GM23248 (cell line): ENCODE measurements at regions not wholly inside any gene's neighbourhood (a gene's known extent, or its start where the extent isn't known, plus 50 kb on each side); places are given as distances from the start of the nearest gene placed in this dataset.
"Not testable (repeated sequence)": the region's sequence is repeated elsewhere in the genome, so short reads cannot be mapped to it uniquely, and the experiment has no call there.

ENCODE experiments used
- DNase-seq: peaks from one replicate; pipeline ENCODE4 v3.0.0-alpha.2; 2015
- H2AFZ ChIP-seq: fragments of 200-600 bp; sonication (generic); 2 replicates; pipeline ENCODE4 v1.6.1; 2016; ENCODE audit warnings: antibody characterized with exemption
- H3F3A ChIP-seq: fragments of 200-600 bp; sonication (generic); 2 replicates; pipeline ENCODE4 v1.6.1; 2016; ENCODE audit warnings: mild to moderate bottlenecking, antibody characterized with exemption, mixed run types; ENCODE audit not compliant: insufficient read depth
- H3K27ac ChIP-seq: fragments of 200-600 bp; sonication (generic); 2 replicates; pipeline ENCODE4 v1.5.1; 2016; ENCODE audit warnings: mild to moderate bottlenecking
- H3K27me3 ChIP-seq: fragments of 200-600 bp; sonication (generic); replicated peaks from 2 replicates; pipeline ENCODE4 v1.6.1; 2016; ENCODE audit warnings: mild to moderate bottlenecking; ENCODE audit not compliant: insufficient read depth
- H3K36me3 ChIP-seq: fragments of 200-600 bp; sonication (generic); 2 replicates; pipeline ENCODE4 v1.6.1; 2016; ENCODE audit warnings: low read depth, mild to moderate bottlenecking
- H3K4me1 ChIP-seq: fragments of 200-600 bp; sonication (generic); 2 replicates; pipeline ENCODE4 v1.6.1; 2016; ENCODE audit warnings: mild to moderate bottlenecking; ENCODE audit not compliant: insufficient read depth
- H3K4me2 ChIP-seq: fragments of 200-600 bp; sonication (generic); one replicate; pipeline ENCODE4 v1.6.1; 2016; ENCODE audit warnings: mild to moderate bottlenecking; ENCODE audit not compliant: unreplicated experiment
- H3K4me3 ChIP-seq: fragments of 200-600 bp; sonication (generic); 2 replicates; pipeline ENCODE4 v1.5.1; 2016; ENCODE audit warnings: mild to moderate bottlenecking
- H3K79me2 ChIP-seq: fragments of 200-600 bp; sonication (generic); 2 replicates; pipeline ENCODE4 v1.6.1; 2016; ENCODE audit warnings: mild to moderate bottlenecking; ENCODE audit not compliant: insufficient read depth
- H3K9ac ChIP-seq: fragments of 200-600 bp; sonication (generic); 2 replicates; pipeline ENCODE4 v1.6.1; 2016; ENCODE audit warnings: mild to moderate bottlenecking
- H3K9me2 ChIP-seq: fragments of 200-600 bp; sonication (generic); 2 replicates; pipeline ENCODE4 v1.6.1; 2016; ENCODE audit warnings: mixed run types, mild to moderate bottlenecking, moderate library complexity; ENCODE audit not compliant: insufficient read depth
- H3K9me3 ChIP-seq: fragments of 200-600 bp; sonication (generic); one replicate; pipeline ENCODE4 v1.6.1; 2017; ENCODE audit warnings: low read depth
- H4K20me1 ChIP-seq: fragments of 200-600 bp; sonication (generic); 2 replicates; pipeline ENCODE4 v1.6.0; 2016; ENCODE audit not compliant: insufficient read depth
- EZH2 ChIP-seq: fragments of 200-600 bp; sonication (generic); IDR thresholded peaks from 2 replicates; pipeline ENCODE4 v1.6.1; 2018; ENCODE audit warnings: antibody characterized with exemption, mild to moderate bottlenecking; ENCODE audit not compliant: insufficient read depth, poor library complexity, severe bottlenecking
- EZH2phosphoT487 ChIP-seq: fragments of 200-600 bp; sonication (generic); IDR thresholded peaks from 2 replicates; pipeline ENCODE4 v1.6.1; 2018; ENCODE audit warnings: antibody characterized with exemption, moderate library complexity, mild to moderate bottlenecking, low read depth; ENCODE audit not compliant: insufficient read depth
- WGBS, 2 experiments: methylation state at CpG; one replicate each; pipeline ENCODE4 v1.1.6; 2015 to 2017; ENCODE audit warnings: low lambda C conversion rate in 2 of 2, low coverage in 1 of 2; ENCODE audit errors: missing lambda C conversion rate in 2 of 2; 5-methylcytosine and 5-hydroxymethylcytosine counted together
- in situ Hi-C: fragments of 300-500 bp; cut with MboI; formaldehyde crosslinking; loops from 2 replicates; pipeline ENCODE4 v1.15.0; 2020

DNA sequence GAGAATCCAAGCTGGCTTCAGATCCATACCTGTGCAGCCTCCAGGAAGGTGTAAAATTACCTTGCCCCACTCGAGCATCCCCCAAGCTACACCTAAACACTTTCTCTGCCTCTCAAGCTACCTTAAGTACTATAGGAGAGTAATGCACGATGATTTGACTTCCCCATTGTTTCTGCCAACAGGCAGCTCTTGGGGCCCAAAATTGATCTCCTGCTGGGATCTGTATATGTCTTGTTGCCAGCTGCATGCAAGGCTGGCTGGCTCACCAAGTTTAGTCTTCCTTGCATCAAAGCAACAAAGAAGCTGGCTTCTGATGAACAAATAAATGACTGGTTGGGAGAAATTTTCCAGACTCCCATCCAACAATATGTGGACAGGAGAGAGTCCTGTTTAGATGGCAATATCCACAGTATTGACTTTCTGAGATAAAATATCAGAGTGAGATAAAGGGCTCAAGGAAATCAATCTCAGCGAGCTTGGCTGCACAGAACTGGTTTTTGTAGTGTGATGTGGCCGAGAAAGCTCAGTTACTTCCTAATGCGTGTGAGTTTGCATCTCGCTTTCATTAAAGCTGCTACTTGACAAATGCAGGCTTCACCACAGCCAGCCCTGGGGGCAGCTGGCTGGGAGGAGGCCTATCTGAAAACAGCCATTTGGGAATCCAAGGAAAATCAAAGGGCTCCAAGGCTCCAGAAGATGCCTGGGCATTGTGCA is 140.7 kb downstream of the MINAR1 start:
- H3K79me2 ChIP-seq, result no peaks in the 10 kb centered on the region
- H3K27ac ChIP-seq, result no peak overlapping the region
- no peaks in the 10 kb centered on the region for H3K9me2 ChIP-seq
- DNase-seq, result no peak
- no peak for TF ChIP-seq EZH2
- TF ChIP-seq EZH2phosphoT487, result no peak
- no peaks in the 10 kb centered on the region for H3K27me3 ChIP-seq
- no peaks in the 10 kb centered on the region for H3K4me1 ChIP-seq
- no peaks in the 10 kb centered on the region for H3K9me3 ChIP-seq
- H3K4me2 ChIP-seq, result no peak overlapping the region
- no peaks in the 10 kb centered on the region for H3F3A ChIP-seq
- no peak overlapping the region for H3K9ac ChIP-seq
- H4K20me1 ChIP-seq, result no peaks in the 10 kb centered on the region
- H3K36me3 ChIP-seq, result no peaks in the 10 kb centered on the region
- H3K4me3 ChIP-seq, result no peak overlapping the region
- H2AFZ ChIP-seq, result no peak overlapping the region
- in situ Hi-C loops, result no loop called here
- WGBS, 2 experiments, result 54 to 58% methylated on average over 6 of the region's 6 CpGs

DNA sequence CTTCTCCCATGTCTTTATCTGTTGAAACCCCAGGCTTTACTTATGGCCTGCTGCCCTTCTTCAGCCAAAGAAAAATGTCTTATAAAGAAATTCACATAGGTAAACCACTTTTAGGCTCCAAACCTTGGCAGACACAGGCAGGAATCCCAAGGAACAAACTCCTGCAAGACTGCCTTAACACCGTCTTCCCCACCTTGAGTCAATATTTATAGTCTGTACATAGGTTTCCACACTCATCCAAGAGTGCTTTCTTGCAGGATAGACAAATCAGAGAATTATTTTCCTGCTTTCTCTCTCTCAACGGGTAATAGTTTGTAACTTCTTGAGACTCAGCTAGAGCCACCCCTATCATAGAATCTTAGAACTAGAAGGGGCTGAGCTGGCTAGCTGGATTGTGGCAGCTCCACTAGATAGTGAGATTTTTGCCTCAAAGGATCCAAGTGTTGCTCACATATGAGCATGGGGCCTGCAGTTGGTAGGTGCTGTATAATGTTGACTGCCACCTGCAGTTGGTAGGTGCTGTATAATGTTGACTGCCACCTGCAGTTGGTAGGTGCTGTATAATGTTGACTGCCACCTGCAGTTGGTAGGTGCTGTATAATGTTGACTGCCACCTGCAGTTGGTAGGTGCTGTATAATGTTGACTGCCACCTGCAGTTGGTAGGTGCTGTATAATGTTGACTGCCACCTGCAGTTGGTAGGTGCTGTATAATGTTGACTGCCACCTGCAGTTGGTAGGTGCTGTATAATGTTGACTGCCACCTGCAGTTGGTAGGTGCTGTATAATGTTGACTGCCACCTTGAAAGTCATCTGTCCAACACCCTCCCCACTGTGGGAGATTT is 142.5 kb downstream of the MINAR1 start:
- H2AFZ ChIP-seq, H4K20me1 ChIP-seq, H3K9me3 ChIP-seq, H3K9ac ChIP-seq, in situ Hi-C loops, H3K79me2 ChIP-seq, H3K27ac ChIP-seq, H3K9me2 ChIP-seq, DNase-seq, H3K4me1 ChIP-seq, H3K4me2 ChIP-seq, H3K4me3 ChIP-seq, H3K36me3 ChIP-seq, H3F3A ChIP-seq, H3K27me3 ChIP-seq: not testable (repeated sequence)
- WGBS, 2 experiments, result 21 to 42% methylated on average over 2 of the region's 2 CpGs

DNA sequence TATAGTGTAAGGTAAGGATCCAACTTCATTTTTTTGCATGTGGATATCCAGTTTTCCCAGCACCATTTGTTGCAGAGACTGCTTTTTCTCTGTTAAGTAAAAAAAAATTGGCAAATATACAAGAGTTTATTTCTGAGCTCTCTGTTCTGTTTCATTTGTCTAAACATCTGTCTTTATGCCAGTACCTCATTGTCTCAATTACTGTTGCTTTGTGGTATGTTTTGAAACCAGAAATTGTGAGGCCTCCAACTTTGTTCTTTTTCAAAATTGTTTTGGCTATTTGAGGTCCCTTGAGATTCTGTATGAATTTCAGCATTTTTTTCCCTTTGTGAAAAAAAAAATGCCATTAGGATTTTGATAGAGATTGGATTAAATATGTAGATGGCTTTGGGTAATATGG is 150.5 kb downstream of the MINAR1 start:
- in situ Hi-C loops, result no loop called here
- Histone ChIP-seq H2AFZ (no peak overlapping the region), H3F3A (no peaks in the 10 kb centered on the region), H3K36me3 (no peaks in the 10 kb centered on the region), H4K20me1 (no peaks in the 10 kb centered on the region), H3K9ac (no peak overlapping the region), H3K27ac (no peak overlapping the region), H3K9me3 (no peaks in the 10 kb centered on the region), H3K4me1 (no peaks in the 10 kb centered on the region), H3K79me2 (no peaks in the 10 kb centered on the region), H3K9me2 (no peaks in the 10 kb centered on the region), H3K4me3 (no peak overlapping the region), H3K4me2 (no peak overlapping the region), H3K27me3 (0 out of 2 replicates have a peak, but pooled peaks cover 15% of the 10 kb centered on the region)
- no peak for DNase-seq
- TF ChIP-seq EZH2phosphoT487 (no peak), EZH2 (no peak)

DNA sequence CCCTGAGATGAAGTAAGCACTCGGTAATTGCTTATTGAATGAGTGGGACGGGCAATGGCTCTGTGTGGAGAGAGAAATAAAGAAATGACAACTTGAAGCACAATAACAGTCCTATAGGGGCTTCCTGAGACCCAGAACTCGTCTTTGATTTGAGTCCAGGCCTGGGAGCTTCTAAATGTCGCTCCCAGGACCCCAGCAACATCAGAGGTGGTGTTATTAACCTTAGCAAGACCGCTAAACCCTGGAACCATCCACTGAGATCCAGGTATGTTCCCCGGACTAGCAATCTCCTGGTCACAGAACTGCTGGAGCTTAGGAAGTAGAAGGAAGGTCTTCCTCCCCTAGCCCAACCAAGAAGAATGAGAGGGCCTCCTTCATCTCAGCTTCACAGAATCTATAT is 160.0 kb downstream of the MINAR1 start:
- H3K27ac ChIP-seq, result no peak overlapping the region
- no peaks in the 10 kb centered on the region for H3F3A ChIP-seq
- H3K27me3 ChIP-seq, result peaks cover 22% of the 10 kb centered on the region; the same call in 1 of the 2 replicates
- 60 to 63% methylated on average over 6 of the region's 6 CpGs for WGBS, 2 experiments
- in situ Hi-C loops, result loop anchor here (5.0 to 10.0 kb wide), 2 partner anchors 210 to 253 kb away; no protein-coding TSS in a partner anchor
- no peak overlapping the region for H3K4me3 ChIP-seq
- no peak for DNase-seq
- no peaks in the 10 kb centered on the region for H3K9me3 ChIP-seq
- H4K20me1 ChIP-seq, result no peaks in the 10 kb centered on the region
- H2AFZ ChIP-seq, result no peak overlapping the region
- H3K79me2 ChIP-seq, result no peaks in the 10 kb centered on the region
- H3K9ac ChIP-seq, result no peak overlapping the region
- H3K4me2 ChIP-seq, result no peak overlapping the region
- H3K4me1 ChIP-seq, result no peaks in the 10 kb centered on the region
- no peak for TF ChIP-seq EZH2phosphoT487
- TF ChIP-seq EZH2, result no peak
- H3K9me2 ChIP-seq, result no peaks in the 10 kb centered on the region
- H3K36me3 ChIP-seq, result no peaks in the 10 kb centered on the region
